GM04504 (cell line): ENCODE measurements at regions not wholly inside any gene's neighbourhood (a gene's known extent, or its start where the extent isn't known, plus 50 kb on each side); places are given as distances from the start of the nearest gene placed in this dataset.

Experiments
- DNase-seq: peaks from one replicate; pipeline ENCODE4 v3.0.0-alpha.2; 2012; ENCODE audit warnings: low read depth

DNA sequence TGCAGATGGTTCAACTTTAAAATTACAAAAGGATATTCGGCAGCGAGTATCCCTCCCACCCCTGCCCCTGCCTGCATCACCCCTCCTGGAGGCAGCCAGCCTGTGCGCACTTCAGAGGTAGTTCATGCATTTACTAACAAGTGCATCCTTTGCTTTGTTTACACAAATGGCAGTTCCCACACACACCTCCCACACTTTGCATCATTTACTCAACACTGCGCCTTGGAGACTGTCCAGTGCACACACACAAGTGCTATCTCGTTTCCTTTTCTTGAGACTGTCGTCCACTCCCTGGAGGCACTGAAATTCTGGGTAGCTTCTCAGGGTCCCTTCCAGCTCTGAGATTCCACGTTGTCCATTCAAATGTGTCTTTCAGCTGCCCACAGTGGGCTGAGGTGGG, 53.1 kb upstream of the VSX1 start:
- DNase-seq: no peak

DNA sequence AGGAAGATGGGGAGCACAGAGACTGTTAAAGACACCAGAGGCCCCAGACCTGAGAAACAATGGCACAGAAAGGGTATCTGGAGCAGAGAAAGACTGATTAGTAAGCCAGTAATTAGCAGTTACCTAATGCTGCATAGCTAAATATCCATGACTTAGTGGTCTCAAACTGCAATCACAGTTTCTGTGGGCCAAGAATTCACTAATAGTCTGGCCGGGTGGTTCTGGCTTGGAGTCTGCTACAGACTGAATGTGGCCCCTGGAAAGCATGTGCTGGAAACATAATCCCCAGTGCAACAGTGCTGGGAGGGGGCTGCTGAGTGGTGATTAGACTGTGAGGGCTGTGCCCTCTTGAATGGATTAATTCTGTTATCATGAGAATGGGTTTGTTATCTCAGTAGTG, 54.1 kb upstream of the VSX1 start:
- DNase-seq: no peak

DNA sequence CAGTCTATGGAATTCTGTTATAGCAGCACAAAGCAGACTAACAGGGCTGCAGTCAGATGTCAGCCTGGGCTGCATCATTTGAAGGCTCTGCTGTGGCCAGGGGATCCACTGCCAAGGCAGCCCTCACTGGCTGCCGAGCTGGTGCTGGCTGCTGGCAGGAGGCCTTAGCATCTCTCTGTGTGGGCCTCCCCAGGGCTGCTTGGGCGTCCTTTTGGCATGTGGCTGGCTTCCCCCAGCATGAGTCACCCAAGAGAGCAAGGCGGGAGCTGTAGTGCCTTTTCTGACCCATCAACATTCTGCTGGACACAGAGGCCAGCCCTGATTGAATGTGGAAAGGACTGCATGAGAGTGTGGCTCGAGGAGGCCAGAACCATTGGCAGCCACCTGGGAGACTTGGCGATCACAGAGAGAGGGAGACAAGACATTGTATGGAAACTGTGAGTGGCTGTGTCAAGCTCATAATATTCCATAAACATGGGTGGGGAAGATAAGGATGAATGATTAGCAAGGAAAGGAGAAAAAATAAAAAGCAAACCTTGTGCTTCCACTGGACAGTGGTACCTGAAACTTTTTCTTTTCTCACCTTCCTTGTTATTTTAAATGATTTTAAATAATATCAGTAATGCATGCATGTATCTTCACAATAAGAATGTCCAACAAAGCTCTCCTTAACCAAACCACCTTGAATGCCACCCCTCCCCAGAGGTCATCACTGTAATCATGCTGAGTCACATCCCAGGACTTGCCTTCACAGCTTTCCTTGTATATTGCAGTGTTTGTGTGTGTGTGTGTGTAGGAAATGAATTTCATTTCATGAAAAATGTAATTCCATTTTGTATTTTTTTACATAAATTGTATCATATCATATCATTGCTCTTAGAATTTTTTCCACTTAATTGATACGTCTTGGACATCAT, 55.0 kb upstream of the VSX1 start:
- peak; percentile 90 for DNase-seq

DNA sequence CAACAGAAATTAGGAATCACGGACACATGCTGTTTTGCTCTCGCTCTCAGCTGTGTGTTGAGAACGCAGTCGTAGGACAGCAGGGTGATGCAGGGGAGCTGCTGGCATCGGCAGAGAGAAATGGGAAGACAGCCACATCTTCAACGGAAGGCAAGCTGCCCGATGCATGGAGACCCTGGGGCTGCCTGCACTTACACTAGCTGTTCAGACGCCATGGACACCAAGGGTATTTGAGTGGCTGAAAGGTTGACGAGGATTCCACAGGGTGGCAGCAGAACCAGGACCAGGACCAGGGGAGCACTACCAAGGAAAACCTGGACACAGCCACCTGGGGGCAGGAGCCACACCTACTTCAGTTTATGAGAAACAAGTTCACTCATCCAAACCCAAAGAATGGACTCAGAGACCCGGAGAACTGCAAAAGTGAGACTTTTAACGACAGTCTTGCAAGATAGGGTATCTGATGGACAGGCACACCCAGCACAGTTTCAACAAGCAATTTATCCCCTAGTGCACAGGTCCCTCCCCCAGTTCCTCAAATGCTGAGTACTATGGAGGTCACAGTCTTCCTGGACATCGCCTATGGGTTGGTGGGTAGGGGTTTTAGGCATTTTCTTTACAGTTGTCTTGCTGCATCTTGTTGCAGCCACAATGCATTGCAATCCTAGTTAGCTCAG, 56.3 kb upstream of the ENTPD6 start:
- no peak for DNase-seq

DNA sequence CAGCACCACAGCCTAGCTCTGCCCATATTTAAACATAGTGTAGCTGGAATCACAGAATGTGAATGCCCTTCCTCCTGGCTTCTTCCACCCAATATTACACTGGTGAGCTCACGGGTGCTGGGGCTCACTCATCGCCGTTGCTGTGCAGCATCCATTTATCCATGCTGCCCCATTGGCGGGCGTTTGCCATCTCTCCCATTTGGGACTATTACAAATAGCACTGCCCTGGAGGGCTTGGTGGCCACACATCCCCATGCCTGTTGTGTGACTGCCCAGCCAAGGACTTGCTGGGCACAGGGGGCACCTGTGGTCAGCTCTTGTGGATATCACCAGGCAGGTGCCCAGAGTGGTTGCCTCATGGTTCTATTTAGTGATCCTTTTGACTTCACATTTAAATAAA, 54.5 kb upstream of the ENTPD6 start:
- DNase-seq: no peak

DNA sequence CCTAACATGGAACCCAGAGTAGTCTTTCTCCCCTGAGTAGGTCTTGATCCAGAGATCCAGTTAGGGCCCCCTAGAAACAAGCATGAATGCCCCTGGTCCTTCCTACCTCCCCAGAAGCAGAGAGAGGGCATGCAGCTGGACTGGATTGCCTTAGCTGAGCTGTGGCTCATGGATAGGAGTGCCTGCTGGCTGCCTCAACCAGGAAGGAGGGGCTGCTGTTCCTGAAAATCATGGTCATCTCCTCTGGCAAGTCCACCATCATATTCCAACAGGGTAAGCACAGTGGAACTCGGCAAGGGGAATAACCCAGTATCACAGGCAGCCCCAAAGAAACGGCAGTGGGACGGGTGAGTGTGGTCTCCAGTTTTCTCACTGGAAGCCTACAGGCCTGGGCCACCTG, 53.1 kb upstream of the ENTPD6 start:
- DNase-seq: no peak

DNA sequence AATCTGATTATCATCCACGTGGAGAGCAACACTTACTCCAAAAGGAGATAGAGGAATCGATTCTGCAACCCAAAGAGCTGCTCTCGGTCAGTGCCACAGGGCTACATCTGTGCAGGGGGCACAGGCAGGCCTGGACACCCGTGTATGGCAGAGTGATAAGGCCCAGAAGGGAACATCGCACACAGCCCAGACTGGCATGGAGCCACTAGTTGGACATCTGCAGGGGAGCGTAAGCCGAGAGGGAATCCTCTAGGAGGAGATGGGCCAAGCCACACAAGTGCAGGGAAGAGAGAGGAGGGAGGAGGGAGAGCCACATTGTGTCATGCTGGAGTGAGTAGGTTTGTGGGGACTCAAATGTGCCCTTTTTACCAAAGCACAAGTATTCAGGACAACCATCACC, 50.4 kb upstream of the ENTPD6 start:
- no peak for DNase-seq
